HG03460 (cell line): ENCODE measurements at regions not wholly inside any gene's neighbourhood (a gene's known extent, or its start where the extent isn't known, plus 50 kb on each side); places are given as distances from the start of the nearest gene placed in this dataset.

Experiments
- ATAC-seq: cut with Tn5 transposase; IDR thresholded peaks from one replicate; pipeline ENCODE4 v1.9.1; 2021; ENCODE audit not compliant: unreplicated experiment

DNA sequence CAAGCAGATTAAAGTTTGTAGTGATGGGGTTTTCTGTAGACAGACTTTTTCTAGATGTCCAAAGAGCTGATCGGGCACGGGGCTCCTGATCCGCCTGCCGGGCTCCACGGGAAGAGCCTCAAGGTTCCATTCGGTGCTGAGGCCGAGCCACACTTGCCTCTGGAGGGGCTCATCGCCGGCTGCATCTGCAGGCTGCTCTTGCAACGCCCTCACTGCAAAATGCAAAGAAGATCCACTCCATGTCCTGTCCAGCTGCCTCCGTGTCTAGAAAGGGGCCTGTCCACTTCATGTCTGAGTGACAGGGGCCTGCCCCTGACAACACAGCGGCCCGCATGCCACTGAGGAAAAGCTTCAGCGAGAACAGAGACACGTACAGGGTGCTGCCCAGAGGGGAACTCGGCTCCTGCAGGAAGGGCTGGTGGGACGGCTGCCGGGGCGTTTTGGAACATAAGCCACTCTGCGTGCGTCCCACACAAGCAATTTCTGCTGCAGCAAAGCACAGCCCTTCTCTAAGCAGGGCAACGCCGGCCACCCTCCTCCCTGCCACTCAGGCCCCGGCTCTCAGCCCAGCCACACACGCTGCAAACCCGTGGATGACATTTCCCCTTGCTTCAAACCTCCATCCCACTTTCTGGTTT lies 53.6 kb upstream of the CTDP1 start:
- no peak for ATAC-seq

DNA sequence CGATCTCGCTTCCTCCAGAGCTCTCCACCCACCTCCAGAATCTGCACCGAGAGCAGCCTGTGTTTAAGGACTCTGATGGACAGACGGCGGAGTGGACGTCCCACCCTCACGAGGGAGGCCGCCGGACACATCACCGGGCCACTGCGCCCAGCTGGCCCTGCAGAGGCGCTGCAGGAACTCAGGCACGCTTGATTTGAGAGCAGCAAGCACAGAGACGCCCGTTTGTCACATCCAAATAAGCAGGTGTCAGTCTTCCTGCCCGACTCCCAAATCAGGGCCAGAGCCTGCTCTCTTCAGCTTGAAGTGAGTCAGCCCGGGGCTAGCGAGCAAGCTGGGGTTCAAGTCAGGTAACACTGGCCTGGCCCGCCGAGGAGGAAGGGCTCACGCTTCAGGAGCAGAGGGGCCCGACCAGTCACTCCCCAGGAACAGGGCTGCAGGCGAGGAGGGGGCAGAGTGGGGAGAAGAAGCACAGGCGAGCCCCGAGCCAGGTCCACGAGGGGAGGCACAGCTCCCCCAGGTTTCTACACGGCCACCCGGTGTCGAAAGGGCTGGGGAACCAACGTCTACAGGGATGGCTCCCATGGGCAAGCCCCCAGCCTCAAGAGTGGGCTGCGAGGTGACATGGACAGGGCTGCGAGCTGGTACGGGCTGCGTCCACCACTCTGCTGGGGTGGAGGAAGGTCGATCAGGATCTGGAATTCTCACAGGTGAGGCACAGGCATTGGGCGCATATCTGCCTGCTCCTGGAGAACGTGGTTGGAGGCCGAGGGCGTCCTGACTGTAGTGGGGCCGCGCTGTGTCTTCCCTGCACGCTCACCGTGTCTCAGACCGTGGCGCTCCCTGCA lies 52.5 kb upstream of the CTDP1 start:
- no peak for ATAC-seq

DNA sequence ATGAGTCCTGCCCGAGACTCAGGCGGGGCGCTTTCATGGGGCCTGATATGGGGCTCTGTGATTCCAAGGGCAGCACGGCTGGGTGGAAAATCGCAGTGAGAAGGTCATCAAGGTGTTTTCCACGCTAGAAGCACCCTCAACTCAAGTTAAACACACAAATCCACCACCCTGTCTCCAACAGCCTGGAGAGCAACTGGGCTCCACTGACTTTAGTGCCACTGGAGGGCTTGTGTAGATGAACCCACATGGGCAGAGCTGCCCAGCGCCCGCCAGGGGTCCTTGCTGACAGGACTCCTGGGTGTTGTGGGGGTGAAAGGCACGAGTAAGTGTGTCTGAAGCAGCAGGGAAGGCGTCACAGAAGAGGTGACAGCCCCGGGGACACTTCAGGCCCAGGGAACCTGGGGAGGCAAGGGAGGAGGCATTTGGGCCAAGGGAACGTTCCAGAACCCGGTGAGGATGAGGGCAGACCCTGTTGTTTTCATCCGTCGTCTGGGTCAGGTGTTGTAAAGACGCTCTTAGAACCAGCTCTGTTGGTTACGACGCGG lies 51.8 kb upstream of the CTDP1 start:
- ATAC-seq: no peak

DNA sequence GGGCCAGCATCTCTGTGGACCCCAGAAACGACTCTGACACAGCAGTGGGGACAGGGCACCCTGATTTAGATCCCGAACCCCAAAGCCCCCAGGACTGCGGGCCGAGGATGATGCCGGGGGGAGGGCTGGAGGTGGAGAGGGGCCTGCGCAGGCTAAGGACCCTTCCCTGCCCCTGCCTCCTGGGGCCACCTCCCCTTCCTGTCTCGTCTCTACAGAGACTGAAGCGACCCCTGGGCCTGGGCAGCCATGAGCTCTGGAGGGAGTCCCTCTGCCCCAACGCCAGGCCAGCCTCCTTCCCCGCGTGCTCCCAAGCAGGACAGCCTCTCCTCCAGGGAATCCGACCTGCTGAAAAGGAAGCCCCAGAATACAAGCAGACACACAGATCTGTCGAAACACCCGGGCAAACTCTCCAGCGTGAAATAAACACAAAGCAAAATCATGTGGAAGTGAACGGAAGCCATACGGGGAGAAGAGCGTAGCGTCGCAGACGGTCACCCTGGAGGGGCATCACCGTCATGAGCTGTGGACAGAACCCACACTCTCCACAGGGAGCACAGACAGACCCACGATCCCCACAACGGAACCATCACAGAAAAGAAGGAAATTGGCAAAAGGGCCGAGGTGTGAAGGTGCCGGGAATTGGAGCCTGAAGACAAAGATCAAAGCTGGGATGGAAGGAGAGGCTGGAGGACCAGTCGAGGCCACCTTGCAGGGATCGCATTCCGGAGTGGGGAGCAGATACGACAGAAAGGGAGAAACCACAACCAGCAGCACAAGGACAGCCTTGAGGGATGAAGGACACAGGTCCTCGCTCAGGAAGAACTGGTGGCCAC lies 51.0 kb upstream of the CTDP1 start:
- ATAC-seq: no peak

DNA sequence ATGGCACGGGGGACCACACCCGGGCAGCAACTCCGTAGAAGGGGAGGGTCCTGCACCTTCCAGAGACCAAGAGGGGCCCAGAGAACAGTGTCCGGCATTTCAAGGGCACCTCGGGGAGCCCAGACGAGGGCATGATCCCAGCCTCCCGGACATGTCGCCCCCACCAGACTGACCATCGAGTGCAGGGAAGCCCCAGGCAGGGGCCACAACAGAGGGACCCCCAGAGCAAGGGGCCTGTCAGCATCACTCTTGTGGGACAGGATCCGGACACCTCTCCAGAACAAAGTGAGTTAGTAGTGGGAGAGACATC lies 50.4 kb upstream of the CTDP1 start:
- ATAC-seq: no peak

DNA sequence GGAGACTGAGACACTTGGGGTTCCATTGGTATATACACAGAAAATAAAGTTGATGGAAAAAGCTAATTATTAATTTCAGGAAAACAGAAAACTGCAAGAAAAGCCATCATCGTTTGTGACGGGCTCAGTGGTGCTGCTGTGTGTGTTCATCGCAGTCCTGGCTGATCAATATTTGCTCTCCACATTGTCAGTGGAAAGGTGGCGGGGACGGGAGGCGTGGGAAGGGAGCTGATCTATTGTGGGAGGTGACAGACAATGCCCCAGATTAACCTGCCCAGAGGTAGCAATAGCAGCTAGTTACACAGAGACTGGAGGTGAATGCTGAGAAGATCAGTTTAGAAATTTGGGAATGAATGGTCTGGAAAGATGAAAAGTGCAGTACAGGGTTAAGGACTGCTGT lies 50.0 kb upstream of the CTDP1 start:
- no peak for ATAC-seq
